ENCODE measurements at regions not wholly inside any gene's neighbourhood (a gene's known extent, or its start where the extent isn't known, plus 50 kb on each side); places are given as distances from the start of the nearest gene placed in this dataset.

- H3K9me3 ChIP-seq (ENCODE audit: severe bottlenecking), result no peaks in the 10 kb centered on the region
- no peaks in the 10 kb centered on the region for H3K36me3 ChIP-seq
- no peak for DNase-seq
- H3K27ac ChIP-seq, result no peak overlapping the region
- peaks cover 28% of the 10 kb centered on the region for H3K27me3 ChIP-seq (ENCODE audit: insufficient read depth, low read depth, severe bottlenecking)
- no peak overlapping the region for H3K4me3 ChIP-seq (ENCODE audit: low read depth, low read length)
- no peak for TF ChIP-seq CTCF (IDR thresholded peaks at IDR 0.05; ENCODE audit: low read depth, low read length)
These were observed 692.9 kb downstream of the BCL11B start for GRCh38 chr14:98579140-98579539.

- no peak overlapping the region for H3K27ac ChIP-seq
- no peak overlapping the region for H3K4me3 ChIP-seq (ENCODE audit: low read depth, low read length)
- no peaks in the 10 kb centered on the region for H3K36me3 ChIP-seq
- peaks cover 22% of the 10 kb centered on the region for H3K27me3 ChIP-seq (ENCODE audit: insufficient read depth, low read depth, severe bottlenecking)
- DNase-seq, result no peak
- H3K9me3 ChIP-seq (ENCODE audit: severe bottlenecking), result no peaks in the 10 kb centered on the region
- no peak for TF ChIP-seq CTCF (IDR thresholded peaks at IDR 0.05; ENCODE audit: low read depth, low read length)
These were observed 691.8 kb downstream of the BCL11B start for GRCh38 chr14:98580131-98580678.

- Histone ChIP-seq H3K4me3 (ENCODE audit: low read depth, low read length) (no peak overlapping the region), H3K36me3 (no peaks in the 10 kb centered on the region), H3K9me3 (ENCODE audit: severe bottlenecking) (no peaks in the 10 kb centered on the region), H3K27me3 (ENCODE audit: insufficient read depth, low read depth, severe bottlenecking) (peaks cover 15% of the 10 kb centered on the region), H3K27ac (no peak overlapping the region)
- no peak for TF ChIP-seq CTCF (IDR thresholded peaks at IDR 0.05; ENCODE audit: low read depth, low read length)
- DNase-seq, result no peak
These were observed 689.7 kb downstream of the BCL11B start for GRCh38 chr14:98582276-98582675.

GRCh38 chr14:98591161-98591560 is 680.8 kb downstream of the BCL11B start:
- Histone ChIP-seq H3K36me3 (no peaks in the 10 kb centered on the region), H3K4me3 (ENCODE audit: low read depth, low read length) (no peak overlapping the region), H3K27me3 (ENCODE audit: insufficient read depth, low read depth, severe bottlenecking) (peaks cover 29% of the 10 kb centered on the region), H3K27ac (no peak overlapping the region), H3K9me3 (ENCODE audit: severe bottlenecking) (no peaks in the 10 kb centered on the region)
- TF ChIP-seq CTCF (IDR thresholded peaks at IDR 0.05; ENCODE audit: low read depth, low read length), result no peak
- no peak for DNase-seq

- Histone ChIP-seq H3K27ac (no peak overlapping the region), H3K9me3 (ENCODE audit: severe bottlenecking) (peaks cover 3% of the 10 kb centered on the region), H3K36me3 (no peaks in the 10 kb centered on the region), H3K27me3 (ENCODE audit: insufficient read depth, low read depth, severe bottlenecking) (peaks cover 29% of the 10 kb centered on the region), H3K4me3 (ENCODE audit: low read depth, low read length) (no peak overlapping the region)
- no peak for DNase-seq
- no peak for TF ChIP-seq CTCF (IDR thresholded peaks at IDR 0.05; ENCODE audit: low read depth, low read length)
These were observed 679.3 kb downstream of the BCL11B start for GRCh38 chr14:98592611-98593170.

- Histone ChIP-seq H3K4me3 (ENCODE audit: low read depth, low read length) (no peak overlapping the region), H3K36me3 (no peaks in the 10 kb centered on the region), H3K27me3 (ENCODE audit: insufficient read depth, low read depth, severe bottlenecking) (peaks cover 29% of the 10 kb centered on the region), H3K27ac (no peak overlapping the region), H3K9me3 (ENCODE audit: severe bottlenecking) (peaks cover 3% of the 10 kb centered on the region)
- no peak for TF ChIP-seq CTCF (IDR thresholded peaks at IDR 0.05; ENCODE audit: low read depth, low read length)
- DNase-seq, result no peak
These were observed 678.6 kb downstream of the BCL11B start for GRCh38 chr14:98593361-98593761.
